MCF 10A (cell line): ENCODE measurements at regions not wholly inside any gene's neighbourhood (a gene's known extent, or its start where the extent isn't known, plus 50 kb on each side); places are given as distances from the start of the nearest gene placed in this dataset.

Experiments used
- BruUV-seq: library from RNA; stranded (reverse); fragments of 400-500 nt; replicated peaks from 2 replicates; lab custom pipeline; 2021; lab: Mats Ljungman, UMichigan
- CTCF ChIA-PET: fragments of 300-600 bp; sonication (Branson Sonifier 250); formaldehyde crosslinking; extraction: SDS; loops from one replicate; lab custom pipeline; 2021; ENCODE audit warnings: antibody characterized with exemption, inconsistent platforms; lab: Yijun Ruan, JAX
- POLR2A ChIA-PET: fragments of 300-600, 350-650 bp; sonication (Branson Sonifier 250); formaldehyde crosslinking; extraction: SDS; loops from one replicate; lab custom pipeline; 2020; ENCODE audit warnings: antibody characterized with exemption, inconsistent platforms; lab: Yijun Ruan, JAX
- DNase-seq: peaks from one replicate; pipeline ENCODE4 v3.0.0-alpha.2; 2018; ENCODE audit not compliant: unreplicated experiment
- H3K27ac Mint-ChIP-seq: one replicate; pipeline ENCODE4 v1.8.0; 2022; ENCODE audit warnings: mild to moderate bottlenecking, low read depth, mixed read lengths; ENCODE audit not compliant: unreplicated experiment
- H3K27me3 Mint-ChIP-seq: one replicate; pipeline ENCODE4 v1.8.0; 2022; ENCODE audit warnings: mixed read lengths; ENCODE audit not compliant: insufficient read depth, unreplicated experiment
- H3K36me3 Mint-ChIP-seq: one replicate; pipeline ENCODE4 v1.8.0; 2022; ENCODE audit warnings: mild to moderate bottlenecking, moderate library complexity, mixed read lengths; ENCODE audit not compliant: insufficient read depth, unreplicated experiment
- H3K4me1 Mint-ChIP-seq: one replicate; pipeline ENCODE4 v1.8.0; 2022; ENCODE audit warnings: mixed read lengths; ENCODE audit not compliant: insufficient read depth, unreplicated experiment
- H3K4me3 Mint-ChIP-seq: one replicate; pipeline ENCODE4 v1.8.0; 2022; ENCODE audit warnings: mild to moderate bottlenecking, moderate library complexity, mixed read lengths; ENCODE audit not compliant: unreplicated experiment
- H3K9me3 Mint-ChIP-seq: one replicate; pipeline ENCODE4 v1.8.0; 2022; ENCODE audit warnings: mixed read lengths; ENCODE audit not compliant: unreplicated experiment
- CTCF ChIP-seq: fragments of 200-600 bp; IDR thresholded peaks from one replicate; pipeline ENCODE4 v1.8.0; 2022; ENCODE audit warnings: antibody characterized with exemption, mild to moderate bottlenecking; ENCODE audit not compliant: unreplicated experiment
- intact Hi-C: fragments of 100-400 bp; cut with micrococcal nuclease; formaldehyde crosslinking; loops from 2 replicates; pipeline ENCODE4 v1.14.1; 2022

DNA sequence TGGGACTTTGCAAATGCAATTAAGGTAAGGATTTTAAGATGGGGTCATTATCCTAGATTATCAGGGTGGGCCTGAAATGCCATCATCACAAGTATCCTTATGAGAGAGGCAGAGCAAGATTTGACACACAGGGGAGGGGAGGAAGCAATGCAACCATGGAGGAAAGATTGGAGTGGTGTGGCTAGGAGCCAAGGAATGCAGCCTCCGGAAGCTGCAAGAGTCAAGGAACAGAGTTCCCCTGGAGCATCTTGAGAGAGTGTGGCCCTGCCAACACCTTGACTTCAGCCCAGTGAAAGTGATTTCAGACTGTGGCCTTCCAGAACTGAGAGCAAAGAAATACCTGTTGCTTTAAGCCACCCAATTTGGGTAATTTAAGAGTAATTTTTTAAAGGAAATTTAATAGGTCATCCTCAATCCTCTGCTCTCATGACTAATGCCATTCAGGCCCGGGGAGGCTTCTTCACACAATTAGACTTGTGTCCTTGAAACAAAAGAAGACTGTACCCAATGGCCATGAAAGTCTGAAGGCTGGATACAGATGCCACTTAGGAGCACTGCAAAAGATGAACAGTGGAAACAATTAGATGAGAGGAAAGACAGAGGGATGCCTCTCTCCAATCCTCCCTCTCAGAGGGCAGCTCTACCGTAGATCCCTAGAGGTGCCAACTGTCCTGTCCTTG lies 250.3 kb upstream of the ID2 start:
- Mint-ChIP-seq H3K27me3 (no peaks in the 10 kb centered on the region), H3K27ac (no peak overlapping the region), H3K4me1 (no peaks in the 10 kb centered on the region), H3K36me3 (no peaks in the 10 kb centered on the region), H3K9me3 (peaks cover 28% of the 10 kb centered on the region), H3K4me3 (no peak overlapping the region)
- no peak for TF ChIP-seq CTCF
- ChIA-PET POLR2A (interaction anchor here (1.0 kb wide), 1 partner anchor 10 kb away, joined by 3 read pairs; no protein-coding TSS in a partner anchor), CTCF (interaction anchor here (1.0 kb wide), 1 partner anchor 177 kb away, joined by 3 read pairs; no protein-coding TSS in a partner anchor)
- BruUV-seq, result no TSS peak
- peak; percentile 76 for DNase-seq
- intact Hi-C loops, result no loop called here

DNA sequence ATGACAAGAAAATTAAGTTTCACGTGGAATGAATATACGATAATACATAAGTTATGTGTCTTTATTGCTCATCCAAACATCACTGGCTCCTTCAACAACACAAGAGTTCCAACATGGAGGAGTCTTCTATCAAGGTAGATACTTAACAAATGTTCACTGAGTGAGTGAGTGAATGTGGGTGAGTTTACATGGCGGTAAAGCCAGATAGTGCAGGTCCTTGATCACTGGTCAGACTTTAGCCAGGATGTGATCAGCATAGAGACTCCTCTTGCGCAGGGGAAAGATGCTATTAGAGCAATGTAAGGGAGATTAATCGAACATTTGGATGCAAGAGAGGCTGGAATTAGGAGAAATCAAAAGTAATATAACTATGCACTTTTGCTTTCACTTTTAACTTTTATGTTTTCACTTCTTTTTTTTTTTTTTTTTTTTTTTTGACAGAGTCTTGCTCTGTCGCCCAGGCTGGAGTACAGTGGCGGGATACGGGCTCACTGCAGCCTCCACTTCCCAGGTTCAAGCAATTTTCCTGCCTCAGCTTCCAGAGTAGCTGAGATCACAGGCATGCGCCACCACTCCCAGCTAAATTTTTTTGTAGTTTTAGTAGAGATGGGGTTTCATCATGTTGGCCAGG lies 249.0 kb upstream of the ID2 start:
- no peaks in the 10 kb centered on the region for H3K36me3 Mint-ChIP-seq
- BruUV-seq, result no TSS peak
- peaks cover 27% of the 10 kb centered on the region for H3K9me3 Mint-ChIP-seq
- no peak overlapping the region for H3K4me3 Mint-ChIP-seq
- CTCF ChIA-PET, result interaction anchor here (0.7 kb wide), 1 partner anchor 237 kb away, joined by 3 read pairs; no protein-coding TSS in a partner anchor
- no peak for TF ChIP-seq CTCF
- H3K27me3 Mint-ChIP-seq, result no peaks in the 10 kb centered on the region
- POLR2A ChIA-PET, result no interaction called here
- H3K4me1 Mint-ChIP-seq, result no peaks in the 10 kb centered on the region
- DNase-seq, result no peak
- intact Hi-C loops, result no loop called here
- H3K27ac Mint-ChIP-seq, result no peak overlapping the region

GRCh38 chr2:8433390-8433789 lies 248.5 kb upstream of the ID2 start:
- Mint-ChIP-seq H3K27me3 (no peaks in the 10 kb centered on the region), H3K4me1 (no peaks in the 10 kb centered on the region), H3K36me3 (no peaks in the 10 kb centered on the region), H3K4me3 (no peak overlapping the region), H3K27ac (no peak overlapping the region), H3K9me3 (peaks cover 21% of the 10 kb centered on the region)
- no TSS peak for BruUV-seq
- intact Hi-C loops, result no loop called here
- ChIA-PET POLR2A (no interaction called here), CTCF (interaction anchor here (0.7 kb wide), 1 partner anchor 237 kb away, joined by 3 read pairs; no protein-coding TSS in a partner anchor)
- no peak for TF ChIP-seq CTCF
- DNase-seq, result no peak

- no TSS peak for BruUV-seq
Measured at GRCh38 chr2:8435608-8436007, 246.2 kb upstream of the ID2 start.

More at GRCh38 chr2:8435608-8436007, 246.2 kb upstream of the ID2 start:
- Mint-ChIP-seq H3K4me3 (no peak overlapping the region), H3K27ac (no peak overlapping the region), H3K9me3 (peaks cover 8% of the 10 kb centered on the region), H3K27me3 (no peaks in the 10 kb centered on the region), H3K36me3 (no peaks in the 10 kb centered on the region), H3K4me1 (no peaks in the 10 kb centered on the region)
- CTCF ChIA-PET, result no interaction called here
- TF ChIP-seq CTCF, result no peak
- POLR2A ChIA-PET, result no interaction called here
- DNase-seq, result no peak
- intact Hi-C loops, result no loop called here
